ENCODE measurements at regions not wholly inside any gene's neighbourhood (a gene's known extent, or its start where the extent isn't known, plus 50 kb on each side); places are given as distances from the start of the nearest gene placed in this dataset.
A peak's percentile ranks its signal among the peaks of the same experiment; 100 is the strongest.

DNA sequence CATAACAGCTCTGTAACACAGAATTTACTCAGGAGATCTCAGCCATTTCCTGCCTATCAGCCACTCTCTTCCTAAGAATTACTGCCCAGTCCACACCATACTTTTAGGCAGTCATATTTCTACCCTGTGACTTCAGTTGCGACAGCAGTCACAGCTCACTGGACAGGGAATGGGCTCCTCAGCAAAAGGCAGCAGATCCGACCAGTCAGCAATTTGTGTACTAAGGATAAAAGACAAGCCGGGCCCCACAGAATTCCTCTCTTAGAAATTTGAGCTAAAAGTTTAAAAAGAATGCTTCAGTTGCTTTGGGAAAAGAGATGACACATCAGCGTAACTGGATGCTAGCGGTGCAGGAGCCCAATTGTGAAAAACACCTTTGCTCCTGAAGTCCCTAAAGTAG is 172.1 kb downstream of the ENC1 start (continued):
- TF ChIP-seq, protein P1, sequence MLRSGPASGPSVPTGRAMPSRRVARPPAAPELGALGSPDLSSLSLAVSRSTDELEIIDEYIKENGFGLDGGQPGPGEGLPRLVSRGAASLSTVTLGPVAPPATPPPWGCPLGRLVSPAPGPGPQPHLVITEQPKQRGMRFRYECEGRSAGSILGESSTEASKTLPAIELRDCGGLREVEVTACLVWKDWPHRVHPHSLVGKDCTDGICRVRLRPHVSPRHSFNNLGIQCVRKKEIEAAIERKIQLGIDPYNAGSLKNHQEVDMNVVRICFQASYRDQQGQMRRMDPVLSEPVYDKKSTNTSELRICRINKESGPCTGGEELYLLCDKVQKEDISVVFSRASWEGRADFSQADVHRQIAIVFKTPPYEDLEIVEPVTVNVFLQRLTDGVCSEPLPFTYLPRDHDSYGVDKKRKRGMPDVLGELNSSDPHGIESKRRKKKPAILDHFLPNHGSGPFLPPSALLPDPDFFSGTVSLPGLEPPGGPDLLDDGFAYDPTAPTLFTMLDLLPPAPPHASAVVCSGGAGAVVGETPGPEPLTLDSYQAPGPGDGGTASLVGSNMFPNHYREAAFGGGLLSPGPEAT (IDR thresholded peaks at IDR 0.05; ENCODE audit: low read depth), result no peak
- TF ChIP-seq EGR1 (IDR thresholded peaks at IDR 0.05; ENCODE audit: borderline replicate concordance in 1 of 2, low read depth in 2 of 2, low read length in 2 of 2) (no peak), BRCA1 (IDR thresholded peaks at IDR 0.05; ENCODE audit: low read depth, low read length) (no peak)

DNA sequence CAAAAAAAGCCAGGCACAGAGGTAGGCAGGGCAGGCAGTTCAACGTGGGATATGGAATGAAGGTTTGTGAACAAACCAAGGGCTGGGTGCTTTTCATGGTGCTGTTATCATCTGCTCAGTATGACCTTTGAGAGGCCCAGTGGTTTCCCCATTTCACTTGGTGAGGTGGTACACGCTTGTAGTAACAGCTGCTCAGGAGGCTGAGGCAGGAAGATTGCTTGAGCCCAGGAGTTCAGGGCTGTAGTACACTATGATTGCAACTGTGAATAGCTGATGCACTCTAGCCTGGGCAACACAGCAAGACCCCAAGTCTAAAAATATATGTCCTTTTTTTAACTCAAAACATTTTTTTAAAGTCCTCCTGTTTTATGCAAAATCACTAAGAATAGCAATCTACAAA is 174.8 kb downstream of the ENC1 start:
- intact Hi-C loops (cut with micrococcal nuclease; ENCODE audit: unreplicated experiment), result no loop called here
- DNase-seq (ENCODE audit: low read depth, low spot score) (no peak), FAIRE-seq (no peak), ATAC-seq (peak; percentile 79)
- Histone ChIP-seq H3K4me3 (no peak overlapping the region), H3K36me3 (ENCODE audit: control insufficient read depth in 2 of 2, insufficient read depth in 2 of 2, low read length in 1 of 2) (no peaks in the 10 kb centered on the region), H3K4me2 (ENCODE audit: control insufficient read depth, insufficient read depth) (0 out of 2 replicates have a peak overlapping the region, but pooled peaks have one; percentile 30), H3K4me1 (ENCODE audit: control insufficient read depth, insufficient read depth, low read length) (peaks cover 12% of the 10 kb centered on the region), H3K27ac (ENCODE audit: control insufficient read depth, insufficient read depth) (0 out of 2 replicates have a peak overlapping the region, but pooled peaks have one; percentile 24), H3K9me3 (replicated peaks; ENCODE audit: control insufficient read depth, insufficient read depth, low read length) (peaks cover 3% of the 10 kb centered on the region; the same call in 2 of the 3 replicates), H3K27me3 (replicated peaks in 1 of 2; ENCODE audit: control insufficient read depth in 2 of 2, insufficient read depth in 2 of 2, low read length in 1 of 2) (no peaks in the 10 kb centered on the region), H3K79me2 (ENCODE audit: control insufficient read depth, insufficient read depth, low read length) (no peaks in the 10 kb centered on the region), H3K9ac (ENCODE audit: control insufficient read depth, insufficient read depth, low read length) (no peak overlapping the region), H4K20me1 (ENCODE audit: control insufficient read depth, insufficient read depth) (no peaks in the 10 kb centered on the region), H2AFZ (ENCODE audit: control insufficient read depth, low read depth, low read length) (no peak overlapping the region)
- BruUV-seq (replicated peaks), result no TSS peak
- ChIA-PET CTCF (no interaction called here), SMC1A (ENCODE audit: uncharacterized antibody, unreplicated experiment) (interaction anchor here (1.0 kb wide), 1 partner anchor 20 kb away, joined by 3 read pairs; no protein-coding TSS in a partner anchor), RAD21 (ENCODE audit: unreplicated experiment) (interaction anchor here (1.2 to 1.5 kb wide), 2 partner anchors 25 to 27 kb away, joined by 3 to 4 read pairs; no protein-coding TSS in a partner anchor), POLR2A (no interaction called here)
- 19% methylated on average over 2 of the region's 2 CpGs for WGBS (ENCODE audit: insufficient coverage, insufficient replicate concordance, low lambda C conversion rate, missing lambda C conversion rate)
- in situ Hi-C loops (cut with MboI), result no loop called here
- TF ChIP-seq HDAC6 (IDR thresholded peaks at IDR 0.05; ENCODE audit: unreplicated experiment) (no peak), CBFB (IDR thresholded peaks at IDR 0.05; ENCODE audit: low read depth) (no peak), TCF12 (IDR thresholded peaks at IDR 0.05; ENCODE audit: low read depth, low read length) (0 out of 2 replicates have a peak, but pooled peaks have one; percentile 16)
- TF ChIP-seq, protein P2, sequence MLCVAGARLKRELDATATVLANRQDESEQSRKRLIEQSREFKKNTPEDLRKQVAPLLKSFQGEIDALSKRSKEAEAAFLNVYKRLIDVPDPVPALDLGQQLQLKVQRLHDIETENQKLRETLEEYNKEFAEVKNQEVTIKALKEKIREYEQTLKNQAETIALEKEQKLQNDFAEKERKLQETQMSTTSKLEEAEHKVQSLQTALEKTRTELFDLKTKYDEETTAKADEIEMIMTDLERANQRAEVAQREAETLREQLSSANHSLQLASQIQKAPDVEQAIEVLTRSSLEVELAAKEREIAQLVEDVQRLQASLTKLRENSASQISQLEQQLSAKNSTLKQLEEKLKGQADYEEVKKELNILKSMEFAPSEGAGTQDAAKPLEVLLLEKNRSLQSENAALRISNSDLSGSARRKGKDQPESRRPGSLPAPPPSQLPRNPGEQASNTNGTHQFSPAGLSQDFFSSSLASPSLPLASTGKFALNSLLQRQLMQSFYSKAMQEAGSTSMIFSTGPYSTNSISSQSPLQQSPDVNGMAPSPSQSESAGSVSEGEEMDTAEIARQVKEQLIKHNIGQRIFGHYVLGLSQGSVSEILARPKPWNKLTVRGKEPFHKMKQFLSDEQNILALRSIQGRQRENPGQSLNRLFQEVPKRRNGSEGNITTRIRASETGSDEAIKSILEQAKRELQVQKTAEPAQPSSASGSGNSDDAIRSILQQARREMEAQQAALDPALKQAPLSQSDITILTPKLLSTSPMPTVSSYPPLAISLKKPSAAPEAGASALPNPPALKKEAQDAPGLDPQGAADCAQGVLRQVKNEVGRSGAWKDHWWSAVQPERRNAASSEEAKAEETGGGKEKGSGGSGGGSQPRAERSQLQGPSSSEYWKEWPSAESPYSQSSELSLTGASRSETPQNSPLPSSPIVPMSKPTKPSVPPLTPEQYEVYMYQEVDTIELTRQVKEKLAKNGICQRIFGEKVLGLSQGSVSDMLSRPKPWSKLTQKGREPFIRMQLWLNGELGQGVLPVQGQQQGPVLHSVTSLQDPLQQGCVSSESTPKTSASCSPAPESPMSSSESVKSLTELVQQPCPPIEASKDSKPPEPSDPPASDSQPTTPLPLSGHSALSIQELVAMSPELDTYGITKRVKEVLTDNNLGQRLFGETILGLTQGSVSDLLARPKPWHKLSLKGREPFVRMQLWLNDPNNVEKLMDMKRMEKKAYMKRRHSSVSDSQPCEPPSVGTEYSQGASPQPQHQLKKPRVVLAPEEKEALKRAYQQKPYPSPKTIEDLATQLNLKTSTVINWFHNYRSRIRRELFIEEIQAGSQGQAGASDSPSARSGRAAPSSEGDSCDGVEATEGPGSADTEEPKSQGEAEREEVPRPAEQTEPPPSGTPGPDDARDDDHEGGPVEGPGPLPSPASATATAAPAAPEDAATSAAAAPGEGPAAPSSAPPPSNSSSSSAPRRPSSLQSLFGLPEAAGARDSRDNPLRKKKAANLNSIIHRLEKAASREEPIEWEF (IDR thresholded peaks at IDR 0.05; ENCODE audit: insufficient replicate concordance, low read depth, low read length), result no peak
